ENCODE measurements at regions not wholly inside any gene's neighbourhood (a gene's known extent, or its start where the extent isn't known, plus 50 kb on each side); places are given as distances from the start of the nearest gene placed in this dataset.

GRCh38 chr10:132484922-132485321, 52.7 kb upstream of the INPP5A start:
- in situ Hi-C loops (cut with MboI; ENCODE audit: low sequenced_read_pairs), result no loop called here

DNA sequence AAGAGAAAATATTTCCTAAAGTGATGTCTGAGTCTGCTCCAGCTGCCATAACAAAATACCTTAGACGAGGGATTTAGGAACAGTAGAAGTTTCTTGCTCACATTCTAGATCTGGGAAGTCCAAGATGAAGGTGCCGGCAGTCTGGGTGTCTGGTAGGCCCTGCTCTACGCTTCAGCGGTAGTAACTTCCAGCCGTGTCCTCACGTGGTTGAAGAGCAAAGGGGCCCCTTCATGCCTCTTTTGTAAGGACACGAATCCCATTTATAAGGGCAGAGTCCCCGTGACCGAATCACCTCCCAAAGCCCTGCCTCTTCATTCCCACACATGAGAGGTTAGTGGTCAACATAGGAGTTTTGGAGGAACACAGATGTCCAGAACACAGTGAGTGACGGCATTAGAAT, 52.2 kb upstream of the INPP5A start:
- in situ Hi-C loops (cut with MboI; ENCODE audit: low sequenced_read_pairs), result no loop called here

DNA sequence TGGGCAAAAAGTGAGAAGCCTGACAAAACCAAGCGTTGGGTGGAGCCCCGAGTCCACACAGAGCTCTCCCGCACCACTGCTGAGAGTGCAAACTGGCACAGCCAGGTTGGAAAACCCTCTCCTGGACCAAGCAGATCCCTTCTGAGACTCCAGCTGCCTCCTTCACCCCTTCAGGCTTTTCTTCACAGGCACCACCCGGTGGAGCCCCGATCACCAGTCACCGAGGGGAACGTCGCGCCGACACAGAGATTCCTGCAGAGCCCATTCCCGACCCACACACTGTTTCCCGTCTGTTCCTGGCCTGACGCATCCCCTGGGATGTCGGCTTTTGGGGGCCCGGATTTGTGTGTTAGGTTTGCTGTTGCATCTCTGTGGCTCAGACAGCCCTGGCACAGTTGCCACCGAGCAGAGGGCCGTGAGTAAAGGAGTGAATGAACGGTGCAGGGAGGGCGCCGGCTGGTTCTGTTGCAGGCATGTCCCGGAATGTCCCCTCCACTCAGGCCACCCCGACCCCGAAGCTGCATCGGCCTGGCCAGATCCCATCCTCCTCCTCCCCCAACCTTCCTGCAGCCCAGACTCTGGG, 51.0 kb upstream of the INPP5A start:
- in situ Hi-C loops (cut with MboI; ENCODE audit: low sequenced_read_pairs), result no loop called here

DNA sequence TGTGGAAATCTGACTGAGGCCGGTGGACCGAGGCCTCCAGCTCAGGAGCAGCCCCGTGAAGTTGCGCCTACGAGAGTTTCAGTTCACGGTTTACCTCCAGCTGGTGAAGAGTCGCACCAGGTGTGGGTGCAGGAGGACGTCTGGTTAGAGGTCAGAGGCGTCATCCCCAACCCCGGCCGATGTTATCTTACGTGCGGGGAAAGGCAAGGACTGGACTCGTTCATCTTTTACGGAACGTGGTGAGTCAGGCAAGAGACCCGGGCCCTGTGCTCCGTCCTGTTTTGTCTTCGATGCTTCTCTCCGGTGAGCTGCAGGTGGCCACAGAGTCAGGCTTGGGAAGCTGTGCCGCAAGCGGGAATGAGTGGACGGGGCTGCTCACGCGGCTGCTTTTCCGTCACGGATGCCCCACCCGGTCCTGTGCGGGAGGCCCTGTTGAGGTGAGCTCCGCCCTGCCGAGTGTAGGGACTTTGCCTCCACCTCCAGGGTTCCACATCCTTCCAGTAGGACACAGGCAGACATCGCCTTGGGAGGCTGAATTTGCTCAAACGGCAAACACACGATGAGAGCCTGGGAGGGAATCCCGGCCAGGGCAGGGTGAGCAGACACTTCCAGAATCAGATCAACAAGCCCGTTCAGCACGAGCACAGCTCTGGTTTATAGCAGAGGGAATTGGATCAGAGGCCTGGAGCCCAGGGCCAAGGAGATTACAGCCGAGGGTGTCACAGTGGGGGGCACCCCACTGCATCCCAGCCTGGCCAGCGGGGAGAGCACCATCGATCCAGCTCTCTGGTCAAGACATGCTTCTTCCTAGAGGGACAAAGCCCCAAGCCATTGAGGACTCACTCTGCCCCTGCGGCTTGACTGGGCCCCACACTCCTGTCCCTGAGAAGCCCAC, 50.1 kb upstream of the INPP5A start:
- in situ Hi-C loops (cut with MboI; ENCODE audit: low sequenced_read_pairs), result no loop called here

All from HL-60/S4 (cell line).